HepG2 (cell line): ENCODE measurements at regions not wholly inside any gene's neighbourhood (a gene's known extent, or its start where the extent isn't known, plus 50 kb on each side); places are given as distances from the start of the nearest gene placed in this dataset.
A peak's percentile ranks its signal among the peaks of the same experiment; 100 is the strongest.

Experiments
- ATAC-seq: fragments of 200-7000 bp; cut with Tn5 transposase; 3 replicates; pipeline ENCODE4 v1.9.1; 2020; ENCODE audit warnings: mild to moderate bottlenecking, moderate library complexity
- BruUV-seq: library from RNA; stranded (reverse); fragments of 400-500 nt; replicated peaks from 2 replicates; lab custom pipeline; 2021; lab: Mats Ljungman, UMichigan
- CTCF ChIA-PET: fragments of 300-600 bp; formaldehyde crosslinking; extraction: SDS; loops from one replicate; lab custom pipeline; 2021; ENCODE audit warnings: low total read pairs, inconsistent platforms, low intra/inter-chr PET ratio; lab: Yijun Ruan, JAX
- POLR2A ChIA-PET: fragments of 350-600 bp; sonication (Branson Sonifier 250); formaldehyde crosslinking; loops from one replicate; lab custom pipeline; 2020; ENCODE audit warnings: antibody characterized with exemption, inconsistent platforms; lab: Yijun Ruan, JAX
- DNase-seq: peaks from one replicate; pipeline ENCODE4 v3.0.0-alpha.2; 2015; ENCODE audit warnings: low spot score
- FAIRE-seq: peaks from 3 replicates; lab custom pipeline; 2011; peaks lifted over from hg19 to GRCh38; lab: Jason Lieb, UNC
- H2AFZ ChIP-seq: one replicate; pipeline ENCODE4 v1.6.1; 2011; ENCODE audit warnings: low read length, inconsistent platforms
- H3K27ac ChIP-seq: fragments of 300-600 bp; 3 replicates; pipeline ENCODE4 v1.8.0; 2011; ENCODE audit warnings: mixed run types, mild to moderate bottlenecking, mixed read lengths, low read length, inconsistent platforms; ENCODE audit not compliant: insufficient read depth; ENCODE audit errors: extremely low read length
- H3K27me3 ChIP-seq, 2 experiments: fragments of 200-600 bp in 1 of 2; 2 replicates in 1 of 2; 3 replicates in 1 of 2; pipeline versions ENCODE4 v1.6.0 to v1.8.0; 2011; ENCODE audit warnings: low read length in 2 of 2, mild to moderate bottlenecking in 2 of 2, moderate library complexity in 2 of 2, inconsistent platforms in 1 of 2; ENCODE audit not compliant: insufficient read depth in 2 of 2, control insufficient read depth in 1 of 2
- H3K36me3 ChIP-seq, 2 experiments: fragments of 200-600 bp in 1 of 2; replicated peaks in 1 of 2; 2 replicates in 1 of 2; 3 replicates in 1 of 2; pipeline versions ENCODE4 v1.5.1 to v1.8.0; 2011; ENCODE audit warnings: low read length in 2 of 2, inconsistent platforms in 1 of 2; ENCODE audit not compliant: insufficient read depth in 2 of 2, control insufficient read depth in 1 of 2
- H3K4me1 ChIP-seq: 2 replicates; pipeline ENCODE4 v1.5.1; 2012; ENCODE audit warnings: low read length, inconsistent platforms; ENCODE audit not compliant: insufficient read depth
- H3K4me2 ChIP-seq: 2 replicates; pipeline ENCODE4 v1.6.0; 2011; ENCODE audit warnings: low read depth, low read length, inconsistent platforms
- H3K4me3 ChIP-seq, 3 experiments: fragments of 200-600 bp in 1 of 3; sonication (generic), shearing (Covaris generic) in 1 of 3; replicated peaks in 1 of 3; 2 replicates each; pipeline ENCODE4 v1.5.1; 2011 to 2016; ENCODE audit warnings: low read length in 3 of 3, inconsistent platforms in 2 of 3, low read depth in 2 of 3, mild to moderate bottlenecking in 2 of 3, control low read depth in 1 of 3, mixed read lengths in 1 of 3; ENCODE audit not compliant: insufficient read depth in 1 of 3
- H3K79me2 ChIP-seq: one replicate; pipeline ENCODE4 v1.6.1; 2011; ENCODE audit warnings: low read length, inconsistent platforms; ENCODE audit not compliant: insufficient read depth
- H3K9ac ChIP-seq: 2 replicates; pipeline ENCODE4 v1.6.0; 2011; ENCODE audit warnings: mild to moderate bottlenecking, low read depth, low read length, inconsistent platforms; ENCODE audit not compliant: insufficient read depth
- H3K9me3 ChIP-seq: 2 replicates; pipeline ENCODE4 v1.5.1; 2012; ENCODE audit warnings: mild to moderate bottlenecking, low read length
- H4K20me1 ChIP-seq: 2 replicates; pipeline ENCODE4 v1.6.0; 2011; ENCODE audit warnings: inconsistent platforms, mild to moderate bottlenecking, low read length, moderate library complexity; ENCODE audit not compliant: insufficient read depth
- MLX ChIP-seq: IDR thresholded peaks from 2 replicates; pipeline ENCODE4 v1.6.1; 2016
- RBFOX2 ChIP-seq: fragments of 200-400 bp; formaldehyde crosslinking; IDR thresholded peaks from 2 replicates; pipeline ENCODE4 v1.6.1; 2017; ENCODE audit warnings: low read depth, mild to moderate bottlenecking, low read length
- SNAPC5 ChIP-seq: sonication (generic); formaldehyde crosslinking; IDR thresholded peaks from 2 replicates; pipeline ENCODE4 v1.8.1; 2023; ENCODE audit warnings: mild to moderate bottlenecking, missing genetic modification reagents, borderline replicate concordance
- SP140L ChIP-seq: sonication (generic); formaldehyde crosslinking; IDR thresholded peaks from 2 replicates; pipeline ENCODE4 v1.4.0; 2020; ENCODE audit warnings: missing genetic modification reagents, borderline replicate concordance
- STAG1 ChIP-seq: sonication (generic); formaldehyde crosslinking; IDR thresholded peaks from 2 replicates; pipeline ENCODE4 v1.4.0; 2020; ENCODE audit warnings: missing genetic modification reagents
- ZMYM3 ChIP-seq: sonication (generic); formaldehyde crosslinking; IDR thresholded peaks from 2 replicates; pipeline ENCODE4 v1.5.1; 2020; ENCODE audit warnings: mild to moderate bottlenecking, missing genetic modification reagents
- ZNF263 ChIP-seq: sonication (generic); formaldehyde crosslinking; IDR thresholded peaks from 2 replicates; pipeline ENCODE4 v1.4.0; 2020; ENCODE audit warnings: missing genetic modification reagents
- ZNF646 ChIP-seq: sonication (generic); formaldehyde crosslinking; IDR thresholded peaks from 2 replicates; pipeline ENCODE4 v1.9.0; 2021; ENCODE audit warnings: mild to moderate bottlenecking, missing genetic modification reagents
- ZNF850 ChIP-seq: sonication (generic); formaldehyde crosslinking; conservative IDR thresholded peaks from 2 replicates; pipeline ENCODE4 v1.9.0; 2021; ENCODE audit warnings: mild to moderate bottlenecking, missing genetic modification reagents
- WGBS: methylation state at CpG from one replicate; pipeline ENCODE4 v1.1.6; 2017; ENCODE audit warnings: low lambda C conversion rate; 5-methylcytosine and 5-hydroxymethylcytosine counted together
- in situ Hi-C: cut with HindIII; loops from 2 replicates; pipeline ENCODE4 v1.10.0; 2017; ENCODE audit warnings: low pct_unique_long_range_greater_than_20kb; ENCODE audit not compliant: extremely low pct_ligation_motif_present
- intact Hi-C: fragments of 100-400 bp; cut with micrococcal nuclease; formaldehyde crosslinking; loops from one replicate; pipeline ENCODE4 v1.10.0; 2022; ENCODE audit not compliant: unreplicated experiment
- TF ChIP-seq, protein P1 (sequence below): sonication (generic); formaldehyde crosslinking; IDR thresholded peaks from 2 replicates; pipeline ENCODE4 v1.5.0; 2020; ENCODE audit warnings: mild to moderate bottlenecking, missing genetic modification reagents, moderate library complexity
- TF ChIP-seq, protein P2 (sequence below): sonication (generic); formaldehyde crosslinking; IDR thresholded peaks from 2 replicates; pipeline ENCODE4 v1.5.0; 2020; ENCODE audit warnings: missing genetic modification reagents

- TF ChIP-seq ZNF646 (no peak), ZNF850 (CRISPR knock-in tag) (no peak), RBFOX2 (no peak), SP140L (CRISPR knock-in tag) (no peak), SNAPC5 (CRISPR knock-in tag) (no peak), ZMYM3 (CRISPR knock-in tag) (no peak), STAG1 (peak; percentile 19; the same call in 1 of the 2 replicates), MLX (CRISPR knock-in tag) (no peak), ZNF263 (CRISPR knock-in tag) (no peak)
- TF ChIP-seq, protein P1, sequence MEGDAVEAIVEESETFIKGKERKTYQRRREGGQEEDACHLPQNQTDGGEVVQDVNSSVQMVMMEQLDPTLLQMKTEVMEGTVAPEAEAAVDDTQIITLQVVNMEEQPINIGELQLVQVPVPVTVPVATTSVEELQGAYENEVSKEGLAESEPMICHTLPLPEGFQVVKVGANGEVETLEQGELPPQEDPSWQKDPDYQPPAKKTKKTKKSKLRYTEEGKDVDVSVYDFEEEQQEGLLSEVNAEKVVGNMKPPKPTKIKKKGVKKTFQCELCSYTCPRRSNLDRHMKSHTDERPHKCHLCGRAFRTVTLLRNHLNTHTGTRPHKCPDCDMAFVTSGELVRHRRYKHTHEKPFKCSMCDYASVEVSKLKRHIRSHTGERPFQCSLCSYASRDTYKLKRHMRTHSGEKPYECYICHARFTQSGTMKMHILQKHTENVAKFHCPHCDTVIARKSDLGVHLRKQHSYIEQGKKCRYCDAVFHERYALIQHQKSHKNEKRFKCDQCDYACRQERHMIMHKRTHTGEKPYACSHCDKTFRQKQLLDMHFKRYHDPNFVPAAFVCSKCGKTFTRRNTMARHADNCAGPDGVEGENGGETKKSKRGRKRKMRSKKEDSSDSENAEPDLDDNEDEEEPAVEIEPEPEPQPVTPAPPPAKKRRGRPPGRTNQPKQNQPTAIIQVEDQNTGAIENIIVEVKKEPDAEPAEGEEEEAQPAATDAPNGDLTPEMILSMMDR (CRISPR knock-in tag): peak; percentile 26
- TF ChIP-seq, protein P2, sequence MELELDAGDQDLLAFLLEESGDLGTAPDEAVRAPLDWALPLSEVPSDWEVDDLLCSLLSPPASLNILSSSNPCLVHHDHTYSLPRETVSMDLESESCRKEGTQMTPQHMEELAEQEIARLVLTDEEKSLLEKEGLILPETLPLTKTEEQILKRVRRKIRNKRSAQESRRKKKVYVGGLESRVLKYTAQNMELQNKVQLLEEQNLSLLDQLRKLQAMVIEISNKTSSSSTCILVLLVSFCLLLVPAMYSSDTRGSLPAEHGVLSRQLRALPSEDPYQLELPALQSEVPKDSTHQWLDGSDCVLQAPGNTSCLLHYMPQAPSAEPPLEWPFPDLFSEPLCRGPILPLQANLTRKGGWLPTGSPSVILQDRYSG (CRISPR knock-in tag): no peak
- H3K36me3 ChIP-seq: no peaks in the 10 kb centered on the region
- H3K27ac ChIP-seq: no peak overlapping the region
- H3K9ac ChIP-seq: no peak overlapping the region
- DNase-seq (peak; percentile 5), ATAC-seq (peak; percentile 53; the same call in 1 of the 3 replicates), FAIRE-seq (no peak)
- CTCF ChIA-PET: no interaction called here
- H4K20me1 ChIP-seq: no peaks in the 10 kb centered on the region
- H3K79me2 ChIP-seq: no peaks in the 10 kb centered on the region
- H3K27me3 ChIP-seq: peaks cover 0 to 8% of the 10 kb centered on the region in 2 experiments; a peak in 1 of 5 replicates
- no peak overlapping the region for H3K4me3 ChIP-seq
- H3K4me2 ChIP-seq: no peak overlapping the region
- WGBS: 16% methylated on average over 3 of the region's 3 CpGs
- in situ Hi-C loops: loop anchor here (10.0 kb wide), 1 partner anchor 163 kb away; no protein-coding TSS in a partner anchor
- intact Hi-C loops: loop anchor here (5.0 kb wide), 1 partner anchor 165 kb away; no protein-coding TSS in a partner anchor
- BruUV-seq: no TSS peak
- no peaks in the 10 kb centered on the region for H3K9me3 ChIP-seq
- POLR2A ChIA-PET: no interaction called here
- H2AFZ ChIP-seq: no peak overlapping the region
- H3K4me1 ChIP-seq: no peaks in the 10 kb centered on the region
Observed at GRCh38 chr9:1922026-1922425, 93.1 kb upstream of the SMARCA2 start.
